ENCODE measurements at regions not wholly inside any gene's neighbourhood (a gene's known extent, or its start where the extent isn't known, plus 50 kb on each side); places are given as distances from the start of the nearest gene placed in this dataset.

- Histone ChIP-seq H3F3A (ENCODE audit: low read length, unreplicated experiment) (no peaks in the 10 kb centered on the region), H3K79me2 (ENCODE audit: low read length) (no peaks in the 10 kb centered on the region), H4K20me1 (ENCODE audit: low read length) (no peaks in the 10 kb centered on the region), H3K9me3 (ENCODE audit: low read length) (no peaks in the 10 kb centered on the region), H2AFZ (ENCODE audit: low read length) (no peak overlapping the region), H3K27me3 (ENCODE audit: low read length) (no peaks in the 10 kb centered on the region), H3K36me3 (ENCODE audit: low read depth, low read length) (no peaks in the 10 kb centered on the region), H3K4me3 (ENCODE audit: low read length) (no peak overlapping the region), H3K9ac (ENCODE audit: low read length) (no peak overlapping the region), H3K4me1 (ENCODE audit: insufficient read depth, low read length) (no peaks in the 10 kb centered on the region), H3K27ac (ENCODE audit: low read length) (no peak overlapping the region), H3K4me2 (ENCODE audit: low read length) (no peak overlapping the region), H3K9me2 (replicated peaks; ENCODE audit: low read length) (no peaks in the 10 kb centered on the region)
- ChIA-PET POLR2A (ENCODE audit: unreplicated experiment) (no interaction called here), CTCF (no interaction called here)
- intact Hi-C loops (cut with micrococcal nuclease), result no loop called here
- BruUV-seq (replicated peaks), result no TSS peak
- DNase-seq (no peak), ATAC-seq (no peak)
- TF ChIP-seq EZH2 (IDR thresholded peaks at IDR 0.05; ENCODE audit: low read length, unreplicated experiment), result no peak
- no peak for TF ChIP-seq CTCF (conservative IDR thresholded peaks at IDR 0.05; ENCODE audit: low read depth, low read length)
- no peak for TF ChIP-seq EZH2phosphoT487 (IDR thresholded peaks at IDR 0.05; ENCODE audit: borderline replicate concordance, low read length)
These were observed 411.8 kb upstream of the PCDH10 start for GRCh38 chr4:132737344-132737743.

- H3K4me1 ChIP-seq (ENCODE audit: insufficient read depth, low read length), result no peaks in the 10 kb centered on the region
- intact Hi-C loops (cut with micrococcal nuclease), result no loop called here
These were observed 389.8 kb upstream of the PCDH10 start for GRCh38 chr4:132759199-132759780.

GRCh38 chr4:132763465-132763864, 385.6 kb upstream of the PCDH10 start:
- CTCF ChIA-PET, result no interaction called here
- POLR2A ChIA-PET (ENCODE audit: unreplicated experiment), result interaction anchor here (0.6 kb wide), 1 partner anchor 10 kb away, joined by 3 read pairs; no protein-coding TSS in a partner anchor

More at GRCh38 chr4:132759199-132759780, 389.8 kb upstream of the PCDH10 start:
- Histone ChIP-seq H3K4me3 (ENCODE audit: low read length) (no peak overlapping the region), H3K36me3 (ENCODE audit: low read depth, low read length) (no peaks in the 10 kb centered on the region), H3K9me3 (ENCODE audit: low read length) (no peaks in the 10 kb centered on the region), H3K27ac (ENCODE audit: low read length) (no peak overlapping the region), H2AFZ (ENCODE audit: low read length) (no peak overlapping the region), H3K9ac (ENCODE audit: low read length) (no peak overlapping the region), H3K4me2 (ENCODE audit: low read length) (no peak overlapping the region), H3K27me3 (ENCODE audit: low read length) (no peaks in the 10 kb centered on the region), H3F3A (ENCODE audit: low read length, unreplicated experiment) (no peaks in the 10 kb centered on the region), H3K79me2 (ENCODE audit: low read length) (no peaks in the 10 kb centered on the region), H4K20me1 (ENCODE audit: low read length) (no peaks in the 10 kb centered on the region), H3K9me2 (replicated peaks; ENCODE audit: low read length) (no peaks in the 10 kb centered on the region)
- no TSS peak for BruUV-seq (replicated peaks)
- ChIA-PET CTCF (no interaction called here), POLR2A (ENCODE audit: unreplicated experiment) (interaction anchor here (0.6 kb wide), 1 partner anchor 1660 kb away, joined by 3 read pairs; no protein-coding TSS in a partner anchor)
- ATAC-seq (no peak), DNase-seq (no peak)
- no peak for TF ChIP-seq EZH2phosphoT487 (IDR thresholded peaks at IDR 0.05; ENCODE audit: borderline replicate concordance, low read length)

More at GRCh38 chr4:132763465-132763864, 385.6 kb upstream of the PCDH10 start:
- intact Hi-C loops (cut with micrococcal nuclease), result no loop called here
- no peak overlapping the region for H3K4me3 ChIP-seq (ENCODE audit: low read length)
- no peaks in the 10 kb centered on the region for H3K9me3 ChIP-seq (ENCODE audit: low read length)
- ATAC-seq (no peak), DNase-seq (no peak)
- H2AFZ ChIP-seq (ENCODE audit: low read length), result no peak overlapping the region
- no peaks in the 10 kb centered on the region for H3K4me1 ChIP-seq (ENCODE audit: insufficient read depth, low read length)
- H4K20me1 ChIP-seq (ENCODE audit: low read length), result no peaks in the 10 kb centered on the region
- no peaks in the 10 kb centered on the region for H3F3A ChIP-seq (ENCODE audit: low read length, unreplicated experiment)
- no peaks in the 10 kb centered on the region for H3K9me2 ChIP-seq (replicated peaks; ENCODE audit: low read length)
- no peak for TF ChIP-seq EZH2phosphoT487 (IDR thresholded peaks at IDR 0.05; ENCODE audit: borderline replicate concordance, low read length)
- TF ChIP-seq CTCF (conservative IDR thresholded peaks at IDR 0.05; ENCODE audit: low read depth, low read length), result no peak
- no peak for TF ChIP-seq EZH2 (IDR thresholded peaks at IDR 0.05; ENCODE audit: low read length, unreplicated experiment)
- no peak overlapping the region for H3K27ac ChIP-seq (ENCODE audit: low read length)
- no peak overlapping the region for H3K9ac ChIP-seq (ENCODE audit: low read length)
- no peaks in the 10 kb centered on the region for H3K79me2 ChIP-seq (ENCODE audit: low read length)
- H3K4me2 ChIP-seq (ENCODE audit: low read length), result no peak overlapping the region
- no TSS peak for BruUV-seq (replicated peaks)
- no peaks in the 10 kb centered on the region for H3K27me3 ChIP-seq (ENCODE audit: low read length)
- H3K36me3 ChIP-seq (ENCODE audit: low read depth, low read length), result no peaks in the 10 kb centered on the region
